ENCODE measurements at regions not wholly inside any gene's neighbourhood (a gene's known extent, or its start where the extent isn't known, plus 50 kb on each side); places are given as distances from the start of the nearest gene placed in this dataset.
"Not testable (repeated sequence)": the region's sequence is repeated elsewhere in the genome, so short reads cannot be mapped to it uniquely, and the experiment has no call there.

DNA sequence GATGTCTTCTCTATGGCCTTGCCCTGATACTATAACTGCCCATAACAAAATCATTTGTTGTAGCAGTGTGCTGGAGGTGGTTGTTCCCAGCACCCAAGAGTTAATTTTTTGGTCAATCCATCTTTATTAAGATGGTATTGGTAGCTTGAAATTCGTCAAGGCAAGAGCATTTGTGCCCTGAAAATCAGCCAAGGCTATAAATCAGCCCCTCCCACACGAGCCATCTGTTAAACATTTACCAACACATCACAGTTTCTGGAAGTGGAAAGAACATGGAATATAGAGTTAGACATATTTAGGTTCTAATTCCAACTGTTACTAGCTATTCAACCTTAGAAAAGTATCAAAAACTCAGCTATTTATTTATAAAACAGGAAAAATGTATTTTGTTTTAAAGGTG is 888.4 kb upstream of the GJE1 start:
- DNase-seq (ENCODE audit: low read depth) = no peak

DNA sequence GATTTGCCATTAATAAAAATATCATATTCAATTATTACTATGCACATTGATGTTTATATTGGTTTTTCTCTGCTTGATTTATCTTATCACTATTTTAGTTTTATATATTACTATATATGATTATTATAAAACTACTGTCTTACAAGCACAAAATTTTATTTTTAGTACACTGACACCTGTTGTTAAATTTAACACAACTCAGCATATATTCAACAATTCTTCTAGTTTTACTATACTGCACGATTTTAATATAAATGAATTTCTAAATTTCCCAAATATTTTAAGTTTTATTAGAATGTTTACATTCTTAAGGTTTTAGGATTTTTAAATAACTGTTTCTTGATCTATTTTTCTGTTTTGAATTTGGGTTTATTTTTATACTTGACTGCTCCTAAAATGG is 889.8 kb upstream of the GJE1 start:
- DNase-seq (ENCODE audit: low read depth) = no peak

GRCh38 chr6:141229296-141229695 is 903.4 kb upstream of the GJE1 start:
- no peak for DNase-seq (ENCODE audit: low read depth)

DNA sequence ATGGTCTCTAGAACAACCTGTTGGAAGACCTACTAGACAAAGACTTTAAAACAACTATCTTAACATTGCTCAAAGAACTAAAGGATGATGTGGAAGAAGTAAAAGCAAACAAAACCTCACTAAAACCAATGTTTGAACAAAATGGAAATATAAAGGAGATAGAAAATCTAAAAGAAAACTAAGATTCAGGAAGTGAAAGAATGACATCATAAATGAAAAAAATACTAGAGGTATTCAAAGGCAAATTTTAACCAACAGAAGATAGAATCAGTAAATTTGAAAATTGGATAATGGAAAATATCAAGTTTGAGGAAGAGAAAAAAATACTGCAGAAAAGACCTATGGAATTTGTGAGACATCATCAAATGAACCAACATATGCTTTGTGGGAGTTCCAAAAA is 914.1 kb upstream of the GJE1 start:
- no peak for DNase-seq (ENCODE audit: low read depth)

GRCh38 chr6:141216726-141217125 is 916.0 kb upstream of the GJE1 start:
- no peak for DNase-seq (ENCODE audit: low read depth)

DNA sequence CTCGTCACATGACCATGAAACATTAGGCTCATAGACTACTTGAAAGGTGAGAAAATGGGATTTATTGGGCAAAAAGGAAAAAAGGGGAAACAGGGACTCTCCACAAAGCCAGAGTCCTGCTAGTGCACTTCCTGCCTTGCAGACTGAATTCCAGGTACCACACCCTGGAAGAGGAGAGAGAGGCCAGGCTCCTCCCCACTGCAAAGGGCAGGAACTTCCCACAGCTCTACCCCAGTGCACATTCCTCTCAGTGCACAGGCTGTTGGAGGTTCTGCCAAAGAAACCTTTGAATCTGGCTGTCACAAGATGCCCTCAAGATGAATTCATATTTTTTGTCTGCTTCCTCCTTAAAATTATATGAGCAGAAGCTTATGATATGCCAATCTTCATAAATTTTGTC is 920.4 kb upstream of the GJE1 start:
- DNase-seq (ENCODE audit: low read depth) = no peak

DNA sequence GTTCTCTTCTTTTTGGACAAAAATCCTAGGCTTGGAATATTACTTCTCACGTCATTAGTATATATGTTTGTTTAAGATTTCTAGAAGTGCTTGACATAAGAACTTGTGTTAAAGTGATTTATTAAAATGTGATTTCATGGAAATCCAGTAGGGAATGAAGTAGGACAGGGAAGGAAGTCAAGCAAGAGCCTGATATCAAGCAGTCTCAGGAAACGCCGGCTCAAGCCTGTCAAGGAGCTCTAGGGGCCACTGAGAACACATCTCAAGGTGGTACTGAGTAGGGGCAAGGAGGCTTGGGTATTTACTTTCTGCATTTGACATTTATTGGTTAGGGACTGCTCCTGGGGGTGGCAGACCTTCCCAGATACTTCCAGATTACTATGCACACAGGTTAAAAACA is 920.9 kb upstream of the GJE1 start:
- no peak for DNase-seq (ENCODE audit: low read depth)

DNA sequence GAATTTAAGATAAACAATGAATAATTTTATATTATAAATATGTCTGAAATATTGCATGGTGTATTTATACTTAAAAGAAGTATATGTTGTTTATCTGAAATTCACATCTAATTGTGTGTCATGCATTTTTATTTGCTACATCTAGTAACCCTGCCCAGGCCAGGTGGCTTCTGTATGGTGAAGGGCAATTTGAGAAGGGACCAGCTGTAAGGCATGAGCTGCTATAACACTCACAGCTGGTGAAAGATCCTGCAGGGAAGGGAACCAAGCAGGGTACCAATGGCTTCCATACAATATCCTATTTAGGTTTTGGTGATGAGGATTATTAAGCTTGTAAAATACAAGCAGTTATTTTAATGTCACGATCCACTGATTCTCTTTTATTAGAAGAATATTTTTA is 921.8 kb upstream of the GJE1 start:
- DNase-seq (ENCODE audit: low read depth) = no peak

GRCh38 chr6:141209890-141210289 is 922.8 kb upstream of the GJE1 start:
- DNase-seq (ENCODE audit: low read depth) = no peak

- DNase-seq (ENCODE audit: low read depth) = no peak
Observed at GRCh38 chr6:141208101-141208500, 924.6 kb upstream of the GJE1 start.

GRCh38 chr6:141203902-141204575 is 928.7 kb upstream of the GJE1 start:
- no peak for DNase-seq (ENCODE audit: low read depth)

DNA sequence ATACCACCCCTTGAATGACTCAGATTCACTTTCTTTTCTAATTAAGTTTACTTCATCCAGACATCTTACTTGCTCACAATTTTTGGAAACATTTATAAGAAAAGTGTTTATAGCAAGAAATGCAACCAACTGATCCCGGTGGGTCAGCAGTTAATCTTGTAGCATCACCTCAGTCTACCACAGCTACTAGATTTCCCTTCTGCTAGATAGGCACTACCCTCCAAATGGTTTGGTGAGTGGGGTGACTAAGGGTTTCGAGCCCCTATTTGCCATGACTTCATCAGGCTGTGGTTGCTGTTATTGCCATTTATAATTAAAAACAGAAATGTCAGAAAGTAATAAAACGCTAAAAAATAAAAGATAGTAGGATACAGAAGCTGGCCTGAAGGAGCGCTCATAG is 930.1 kb upstream of the GJE1 start:
- no peak for DNase-seq (ENCODE audit: low read depth)

DNA sequence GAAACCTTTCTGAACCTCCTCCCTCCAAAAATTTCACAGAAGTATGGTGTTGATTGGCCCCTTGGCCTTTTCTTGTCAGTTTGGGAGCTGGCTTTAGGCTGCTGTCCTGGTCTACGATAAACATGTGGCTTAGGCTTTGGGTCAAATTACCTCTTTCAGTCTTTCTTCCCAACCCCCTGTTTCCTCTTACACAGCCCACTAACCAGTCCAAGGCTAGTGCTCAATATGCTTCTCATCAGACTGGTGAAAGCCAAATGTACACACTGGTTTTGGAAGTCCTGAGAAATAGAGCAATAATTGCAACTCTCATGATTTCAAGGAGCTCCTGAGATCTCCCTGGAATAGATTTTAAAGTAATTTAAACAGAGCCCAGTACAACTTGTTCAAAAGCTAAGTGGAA is 933.7 kb upstream of the GJE1 start:
- no peak for DNase-seq (ENCODE audit: low read depth)

DNA sequence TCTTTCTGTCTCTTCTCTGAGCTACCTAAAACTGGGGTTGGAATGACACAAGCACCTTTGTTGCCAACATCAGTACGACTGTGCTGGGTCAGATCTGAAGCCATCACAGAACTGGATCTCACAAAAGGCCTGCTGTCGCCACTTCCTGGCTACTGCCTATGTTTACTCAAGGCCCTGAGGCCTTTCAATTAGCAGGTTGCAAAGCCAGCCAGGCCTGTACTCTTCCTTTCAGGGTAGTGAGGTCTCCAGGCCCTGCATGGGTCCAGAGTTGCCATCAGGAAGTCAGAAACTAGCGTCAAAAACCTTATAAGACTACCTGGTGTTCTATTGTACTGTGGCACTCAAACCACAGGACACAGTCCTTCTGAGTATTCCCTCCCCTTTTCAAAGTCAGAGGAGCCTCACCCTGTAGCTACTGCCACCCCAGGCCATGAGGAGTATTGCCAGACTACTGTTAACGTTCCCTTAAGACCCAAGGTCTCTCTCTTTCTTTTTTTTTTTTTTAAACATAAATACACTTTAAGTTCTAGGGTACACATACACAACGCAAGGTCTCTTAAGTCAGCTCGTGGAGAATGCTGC is 937.4 kb upstream of the GJE1 start:
- DNase-seq (ENCODE audit: low read depth) = no peak

GRCh38 chr6:141183368-141183767 is 949.4 kb upstream of the GJE1 start:
- DNase-seq (ENCODE audit: low read depth) = no peak

DNA sequence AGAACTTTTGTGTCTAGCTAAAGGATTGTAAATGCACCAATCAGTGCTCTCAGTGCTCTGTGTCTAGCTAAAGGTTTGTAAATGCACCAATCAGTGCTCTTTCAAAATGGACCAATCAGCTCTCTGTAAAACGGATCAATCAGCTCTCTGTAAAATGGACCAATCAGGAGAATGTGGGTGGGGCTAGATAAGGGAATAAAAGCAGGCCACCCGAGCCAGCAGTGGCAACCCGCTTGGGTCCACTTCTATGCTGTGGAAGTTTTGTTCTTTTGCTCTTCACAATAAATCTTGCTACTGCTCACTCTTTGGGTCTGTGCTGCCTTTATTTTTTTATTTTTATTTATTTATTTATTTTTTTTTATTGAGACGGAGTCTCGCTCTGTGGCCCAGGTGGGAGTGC is 957.3 kb upstream of the GJE1 start:
- not testable (repeated sequence) for DNase-seq (ENCODE audit: low read depth)

GRCh38 chr6:141174932-141175331 is 957.8 kb upstream of the GJE1 start:
- DNase-seq (ENCODE audit: low read depth) = no peak

- DNase-seq (ENCODE audit: low read depth) = no peak
Observed at GRCh38 chr6:141173529-141173928, 959.2 kb upstream of the GJE1 start.

DNA sequence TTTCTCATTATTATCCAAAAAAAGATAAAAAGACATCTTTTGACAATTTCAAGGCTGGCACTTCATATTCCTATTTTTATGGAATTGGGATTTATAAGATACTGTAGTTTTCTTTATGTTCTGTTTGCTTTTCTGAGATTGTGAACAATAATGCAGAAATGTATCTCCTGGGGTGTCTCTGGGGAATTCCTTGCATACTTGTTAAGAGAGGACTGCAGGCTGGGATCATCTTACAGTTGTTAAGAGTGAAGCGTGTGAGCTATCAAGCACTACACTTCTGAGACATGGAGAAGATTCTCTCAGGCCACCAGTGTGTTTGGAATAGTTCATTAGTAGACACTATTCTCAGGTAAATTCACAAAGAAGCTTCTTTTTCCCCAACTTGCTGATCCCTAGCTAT is 963.3 kb upstream of the GJE1 start:
- no peak for DNase-seq (ENCODE audit: low read depth)

- DNase-seq (ENCODE audit: low read depth) = no peak
Observed at GRCh38 chr6:141167945-141168344, 964.8 kb upstream of the GJE1 start.

GRCh38 chr6:141165002-141165665 is 967.6 kb upstream of the GJE1 start:
- no peak for DNase-seq (ENCODE audit: low read depth)

GRCh38 chr6:141164042-141164743 is 968.5 kb upstream of the GJE1 start:
- no peak for DNase-seq (ENCODE audit: low read depth)

DNA sequence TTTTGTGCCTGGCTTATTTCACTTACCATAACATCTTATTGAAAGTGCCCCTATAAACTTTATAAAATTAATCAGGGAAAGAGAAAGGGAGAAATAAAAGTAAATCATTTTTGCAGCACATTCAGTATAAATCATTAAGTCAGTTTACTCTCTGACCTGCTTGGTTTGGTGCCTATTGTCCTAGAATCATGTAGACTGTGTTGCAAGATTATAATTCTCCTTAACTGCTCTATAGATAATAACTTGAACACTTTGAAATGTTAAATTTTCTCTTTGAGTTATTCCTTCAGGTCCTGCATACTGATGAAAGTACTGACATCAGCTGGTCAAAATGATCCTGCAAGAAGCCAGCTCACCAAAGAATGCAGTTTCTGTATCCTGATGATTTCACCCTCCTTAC is 969.6 kb upstream of the GJE1 start:
- no peak for DNase-seq (ENCODE audit: low read depth)

Measured in T-helper 22 cell (primary cell).